CD14-positive monocyte (primary cell): ENCODE measurements at regions not wholly inside any gene's neighbourhood (a gene's known extent, or its start where the extent isn't known, plus 50 kb on each side); places are given as distances from the start of the nearest gene placed in this dataset.
A peak's percentile ranks its signal among the peaks of the same experiment; 100 is the strongest.

Experiments used
- DNase-seq, 3 donors: peaks; one replicate each; pipeline ENCODE4 v3.0.0-alpha.2; 2011 to 2022
- H2AFZ ChIP-seq: 2 replicates; pipeline ENCODE4 v1.6.0; 2012; ENCODE audit warnings: mild to moderate bottlenecking, low read depth, low read length, inconsistent platforms; ENCODE audit not compliant: insufficient read depth, poor library complexity, severe bottlenecking
- H3K27ac ChIP-seq, 2 donors: 1 replicate in 1 of 2; 2 replicates in 1 of 2; pipeline ENCODE4 v1.5.1; 2012 to 2013; ENCODE audit warnings: low read length in 2 of 2, control low read depth in 1 of 2, inconsistent platforms in 1 of 2, low read depth in 1 of 2, mild to moderate bottlenecking in 1 of 2
- H3K27me3 ChIP-seq, 2 donors: one replicate each; pipeline versions ENCODE4 v1.6.0 to v1.6.1; 2011 to 2013; ENCODE audit warnings: low read length in 2 of 2; ENCODE audit not compliant: control insufficient read depth in 2 of 2, insufficient read depth in 2 of 2
- H3K36me3 ChIP-seq, 2 donors: replicated peaks in 1 of 2; 1 replicate in 1 of 2; 2 replicates in 1 of 2; pipeline versions ENCODE4 v1.5.1 to v1.6.1; 2012 to 2013; ENCODE audit warnings: low read length in 2 of 2, control low read depth in 1 of 2, inconsistent platforms in 1 of 2, mild to moderate bottlenecking in 1 of 2; ENCODE audit not compliant: insufficient read depth in 2 of 2, control insufficient read depth in 1 of 2
- H3K4me1 ChIP-seq, 2 donors: 1 replicate in 1 of 2; 2 replicates in 1 of 2; pipeline versions ENCODE4 v1.5.1 to v1.6.1; 2012 to 2013; ENCODE audit warnings: low read length in 2 of 2, control low read depth in 1 of 2, inconsistent platforms in 1 of 2, mild to moderate bottlenecking in 1 of 2, moderate library complexity in 1 of 2; ENCODE audit not compliant: insufficient read depth in 2 of 2, control insufficient read depth in 1 of 2
- H3K4me2 ChIP-seq: replicated peaks from 2 replicates; pipeline ENCODE3; 2012; ENCODE audit warnings: low read length, moderate library complexity, mild to moderate bottlenecking; ENCODE audit not compliant: poor library complexity, severe bottlenecking; ENCODE audit errors: extremely low read depth
- H3K4me3 ChIP-seq, 3 experiments: fragments of 200-600 bp in 1 of 3; sonication (generic) in 1 of 3; replicated peaks in 1 of 3; 1 replicate in 2 of 3; 2 replicates in 1 of 3; pipeline ENCODE4 v1.5.1; 2011 to 2013; ENCODE audit warnings: low read length in 3 of 3, mild to moderate bottlenecking in 3 of 3, control low read depth in 2 of 3, low read depth in 2 of 3, inconsistent platforms in 1 of 3, moderate library complexity in 1 of 3
- H3K79me2 ChIP-seq: 2 replicates; pipeline ENCODE4 v1.6.0; 2012; ENCODE audit warnings: mild to moderate bottlenecking, control low read depth, inconsistent platforms, low read length, moderate library complexity; ENCODE audit not compliant: insufficient read depth
- H3K9ac ChIP-seq: 2 replicates; pipeline ENCODE4 v1.6.0; 2017; ENCODE audit warnings: low read length, mild to moderate bottlenecking; ENCODE audit not compliant: insufficient read depth, poor library complexity, severe bottlenecking
- H3K9me3 ChIP-seq, 2 donors: replicated peaks in 1 of 2; 1 replicate in 1 of 2; 2 replicates in 1 of 2; pipeline versions ENCODE4 v1.5.1 to v1.6.1; 2012 to 2013; ENCODE audit warnings: low read length in 2 of 2, control low read depth in 1 of 2; ENCODE audit not compliant: control insufficient read depth in 1 of 2, insufficient read depth in 1 of 2
- H4K20me1 ChIP-seq: 2 replicates; pipeline ENCODE4 v1.6.0; 2012; ENCODE audit warnings: mild to moderate bottlenecking, low read length, control low read depth, moderate library complexity; ENCODE audit not compliant: insufficient read depth
- H3K27ac Mint-ChIP-seq, 7 donors: one replicate each; pipeline ENCODE4 v1.8.0; 2020; ENCODE audit warnings: mild to moderate bottlenecking in 7 of 7, mixed read lengths in 7 of 7, moderate library complexity in 6 of 7, inconsistent platforms in 2 of 7
- H3K27me3 Mint-ChIP-seq, 3 donors: one replicate each; pipeline ENCODE4 v1.8.0; 2021 to 2022; ENCODE audit warnings: low read depth in 3 of 3, mild to moderate bottlenecking in 3 of 3, mixed read lengths in 3 of 3, moderate library complexity in 3 of 3, inconsistent platforms in 1 of 3
- H3K36me3 Mint-ChIP-seq, 2 donors: one replicate each; pipeline ENCODE4 v1.8.0; 2020; ENCODE audit warnings: mixed read lengths in 2 of 2, inconsistent platforms in 1 of 2, mild to moderate bottlenecking in 1 of 2
- H3K4me1 Mint-ChIP-seq: one replicate; pipeline ENCODE4 v1.8.0; 2020; ENCODE audit warnings: mild to moderate bottlenecking, mixed read lengths
- H3K4me3 Mint-ChIP-seq, 2 donors: one replicate each; pipeline ENCODE4 v1.8.0; 2020; ENCODE audit warnings: mild to moderate bottlenecking in 2 of 2, mixed read lengths in 2 of 2, moderate library complexity in 1 of 2
- H3K9me3 Mint-ChIP-seq, 7 donors: one replicate each; pipeline ENCODE4 v1.8.0; 2020 to 2022; ENCODE audit warnings: mixed read lengths in 7 of 7, mild to moderate bottlenecking in 6 of 7, moderate library complexity in 6 of 7, inconsistent platforms in 2 of 7
- CTCF ChIP-seq: fragments of 200-600 bp; IDR thresholded peaks from one replicate; pipeline ENCODE4 v1.8.0; 2022; ENCODE audit warnings: antibody characterized with exemption, mild to moderate bottlenecking
- WGBS: methylation state at CpG from one replicate; pipeline ENCODE4 v1.1.5; 2013; ENCODE audit warnings: missing lambda C conversion rate; ENCODE audit not compliant: insufficient coverage; 5-methylcytosine and 5-hydroxymethylcytosine counted together
- intact Hi-C, 2 donors: fragments of 100-400 bp; cut with micrococcal nuclease; formaldehyde crosslinking; loops; one replicate each; pipeline versions ENCODE4 v1.15.0 to v1.15.1; 2023

- no peaks in the 10 kb centered on the region for H4K20me1 ChIP-seq
- H3K9me3 ChIP-seq, result no peaks in the 10 kb centered on the region
- peak overlapping the region; percentile 65 for H3K9ac ChIP-seq
- H2AFZ ChIP-seq, result no peak overlapping the region
- DNase-seq, result peak in 1 of 3 donors; percentile 14
- Mint-ChIP-seq H3K27ac (peak overlapping the region; percentile 39 to 100 (median 100)), H3K9me3 (peaks cover 0 to under 1% (median 0%) of the 10 kb centered on the region in 7 donors), H3K36me3 (peaks cover 19 to 21% of the 10 kb centered on the region in 2 donors), H3K27me3 (peaks cover 0 to 3% (median 0%) of the 10 kb centered on the region in 3 donors), H3K4me3 (peak overlapping the region in 1 of 2 donors; percentile 42), H3K4me1 (peaks cover 98% of the 10 kb centered on the region)
- H3K79me2 ChIP-seq, result peaks cover 3% of the 10 kb centered on the region
- peak overlapping the region; percentile 15 to 100 for H3K27ac ChIP-seq
- H3K4me2 ChIP-seq, result no peak overlapping the region
- intact Hi-C loops, result loop anchor here (5.0 to 10.0 kb wide), 3 partner anchors 33 to 214 kb away; partner anchors contain the start of gene GZF1 (in 1 of the 2)
- TF ChIP-seq CTCF, result no peak
- H3K27me3 ChIP-seq, result no peaks in the 10 kb centered on the region
- H3K4me1 ChIP-seq, result peaks cover 96 to 99% of the 10 kb centered on the region in 2 donors
- no peaks in the 10 kb centered on the region for H3K36me3 ChIP-seq
- H3K4me3 ChIP-seq, result no peak overlapping the region
- WGBS, result 68% methylated on average over 7 of the region's 8 CpGs
These were observed 64.3 kb upstream of the CD93 start for GRCh38 chr20:23150304-23151007.

- Histone ChIP-seq H3K27ac (peak overlapping the region; percentile 99 to 100), H3K4me3 (no peak overlapping the region), H3K27me3 (no peaks in the 10 kb centered on the region), H3K9ac (peak overlapping the region; percentile 82), H3K9me3 (no peaks in the 10 kb centered on the region), H3K36me3 (no peaks in the 10 kb centered on the region), H4K20me1 (no peaks in the 10 kb centered on the region), H2AFZ (no peak overlapping the region), H3K4me2 (no peak overlapping the region), H3K79me2 (peaks cover 3% of the 10 kb centered on the region), H3K4me1 (peaks cover 96 to 100% of the 10 kb centered on the region in 2 donors)
- no peak for TF ChIP-seq CTCF
- Mint-ChIP-seq H3K27ac (peak overlapping the region; percentile 99 to 100 (median 100)), H3K36me3 (peaks cover 19 to 21% of the 10 kb centered on the region in 2 donors), H3K4me3 (peak overlapping the region in 1 of 2 donors; percentile 43), H3K4me1 (peaks cover 98% of the 10 kb centered on the region), H3K9me3 (no peaks in the 10 kb centered on the region), H3K27me3 (peaks cover 0 to 3% (median 3%) of the 10 kb centered on the region in 3 donors)
- DNase-seq, result no peak
- intact Hi-C loops, result loop anchor here (5.0 to 10.0 kb wide), 5 partner anchors 32 to 215 kb away; partner anchors contain the start of genes CD93 (in 1 of the 2) and GZF1 (in 1 of the 2)
- 83% methylated on average over 5 of the region's 7 CpGs for WGBS
These were observed 63.6 kb upstream of the CD93 start for GRCh38 chr20:23149623-23150279.
